ENCODE measurements at regions not wholly inside any gene's neighbourhood (a gene's known extent, or its start where the extent isn't known, plus 50 kb on each side); places are given as distances from the start of the nearest gene placed in this dataset.

DNA sequence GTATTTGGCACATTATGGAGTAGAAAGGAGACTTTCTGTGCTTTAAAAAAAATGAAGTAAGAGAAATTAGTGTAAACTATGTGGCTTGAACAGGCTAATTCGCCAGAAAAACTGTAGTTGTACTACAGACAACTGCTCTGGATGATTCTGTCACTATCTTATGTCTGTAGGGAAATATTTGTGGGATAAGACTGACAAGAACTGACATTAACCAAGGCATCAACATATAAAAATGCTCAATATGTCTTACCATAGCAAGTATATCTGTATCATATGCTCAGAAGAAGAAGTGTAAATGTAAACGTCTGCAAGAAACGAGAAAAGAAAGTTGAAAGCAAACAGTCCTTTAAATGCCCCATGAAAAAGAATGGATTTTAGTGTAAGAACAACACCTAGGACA is 1545.0 kb downstream of the CDH8 start:
- no peak for TF ChIP-seq POLR2A (IDR thresholded peaks at IDR 0.05; ENCODE audit: low read depth)
- TF ChIP-seq, protein P1, sequence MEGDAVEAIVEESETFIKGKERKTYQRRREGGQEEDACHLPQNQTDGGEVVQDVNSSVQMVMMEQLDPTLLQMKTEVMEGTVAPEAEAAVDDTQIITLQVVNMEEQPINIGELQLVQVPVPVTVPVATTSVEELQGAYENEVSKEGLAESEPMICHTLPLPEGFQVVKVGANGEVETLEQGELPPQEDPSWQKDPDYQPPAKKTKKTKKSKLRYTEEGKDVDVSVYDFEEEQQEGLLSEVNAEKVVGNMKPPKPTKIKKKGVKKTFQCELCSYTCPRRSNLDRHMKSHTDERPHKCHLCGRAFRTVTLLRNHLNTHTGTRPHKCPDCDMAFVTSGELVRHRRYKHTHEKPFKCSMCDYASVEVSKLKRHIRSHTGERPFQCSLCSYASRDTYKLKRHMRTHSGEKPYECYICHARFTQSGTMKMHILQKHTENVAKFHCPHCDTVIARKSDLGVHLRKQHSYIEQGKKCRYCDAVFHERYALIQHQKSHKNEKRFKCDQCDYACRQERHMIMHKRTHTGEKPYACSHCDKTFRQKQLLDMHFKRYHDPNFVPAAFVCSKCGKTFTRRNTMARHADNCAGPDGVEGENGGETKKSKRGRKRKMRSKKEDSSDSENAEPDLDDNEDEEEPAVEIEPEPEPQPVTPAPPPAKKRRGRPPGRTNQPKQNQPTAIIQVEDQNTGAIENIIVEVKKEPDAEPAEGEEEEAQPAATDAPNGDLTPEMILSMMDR (IDR thresholded peaks at IDR 0.05), result no peak
- no peak for TF ChIP-seq EP300 (IDR thresholded peaks at IDR 0.05)
- no peak for TF ChIP-seq POLR2AphosphoS5 (IDR thresholded peaks at IDR 0.05)
